ENCODE measurements at regions not wholly inside any gene's neighbourhood (a gene's known extent, or its start where the extent isn't known, plus 50 kb on each side); places are given as distances from the start of the nearest gene placed in this dataset.

DNA sequence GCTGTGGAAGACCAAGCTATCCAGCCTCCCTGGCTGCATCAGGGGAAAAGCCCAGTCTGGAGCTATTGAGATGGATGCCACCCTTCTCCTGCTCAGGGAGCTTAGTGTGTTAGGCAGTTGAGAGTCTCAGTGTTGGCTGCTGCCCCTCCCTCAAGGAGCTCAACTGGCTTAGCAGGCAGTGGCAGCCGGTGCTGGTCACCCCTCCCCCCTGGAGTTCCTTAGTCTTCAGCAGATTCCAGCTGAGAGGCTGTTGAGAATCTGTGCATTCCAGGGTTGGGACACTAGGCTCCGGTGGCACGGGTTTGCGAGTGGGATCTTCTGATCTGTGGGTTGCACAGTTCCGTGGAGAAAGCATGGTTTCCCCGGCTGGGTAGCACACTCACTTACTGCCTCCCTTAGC is 883.8 kb downstream of the NSUN3 start:
- no peaks in the 10 kb centered on the region for H3K4me1 ChIP-seq (ENCODE audit: low read depth)
- no peak overlapping the region for H3K27ac ChIP-seq
- H3K4me3 ChIP-seq, result no peak overlapping the region
- no peaks in the 10 kb centered on the region for H3K27me3 ChIP-seq
- no peak for DNase-seq (ENCODE audit: low read depth in 1 of 2, low spot score in 1 of 2)
- no peaks in the 10 kb centered on the region for H3K36me3 ChIP-seq
- TF ChIP-seq, protein P1, sequence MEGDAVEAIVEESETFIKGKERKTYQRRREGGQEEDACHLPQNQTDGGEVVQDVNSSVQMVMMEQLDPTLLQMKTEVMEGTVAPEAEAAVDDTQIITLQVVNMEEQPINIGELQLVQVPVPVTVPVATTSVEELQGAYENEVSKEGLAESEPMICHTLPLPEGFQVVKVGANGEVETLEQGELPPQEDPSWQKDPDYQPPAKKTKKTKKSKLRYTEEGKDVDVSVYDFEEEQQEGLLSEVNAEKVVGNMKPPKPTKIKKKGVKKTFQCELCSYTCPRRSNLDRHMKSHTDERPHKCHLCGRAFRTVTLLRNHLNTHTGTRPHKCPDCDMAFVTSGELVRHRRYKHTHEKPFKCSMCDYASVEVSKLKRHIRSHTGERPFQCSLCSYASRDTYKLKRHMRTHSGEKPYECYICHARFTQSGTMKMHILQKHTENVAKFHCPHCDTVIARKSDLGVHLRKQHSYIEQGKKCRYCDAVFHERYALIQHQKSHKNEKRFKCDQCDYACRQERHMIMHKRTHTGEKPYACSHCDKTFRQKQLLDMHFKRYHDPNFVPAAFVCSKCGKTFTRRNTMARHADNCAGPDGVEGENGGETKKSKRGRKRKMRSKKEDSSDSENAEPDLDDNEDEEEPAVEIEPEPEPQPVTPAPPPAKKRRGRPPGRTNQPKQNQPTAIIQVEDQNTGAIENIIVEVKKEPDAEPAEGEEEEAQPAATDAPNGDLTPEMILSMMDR (IDR thresholded peaks at IDR 0.05; ENCODE audit: low read depth, low read length), result no peak
- no peaks in the 10 kb centered on the region for H3K9me3 ChIP-seq (ENCODE audit: low read depth)

DNA sequence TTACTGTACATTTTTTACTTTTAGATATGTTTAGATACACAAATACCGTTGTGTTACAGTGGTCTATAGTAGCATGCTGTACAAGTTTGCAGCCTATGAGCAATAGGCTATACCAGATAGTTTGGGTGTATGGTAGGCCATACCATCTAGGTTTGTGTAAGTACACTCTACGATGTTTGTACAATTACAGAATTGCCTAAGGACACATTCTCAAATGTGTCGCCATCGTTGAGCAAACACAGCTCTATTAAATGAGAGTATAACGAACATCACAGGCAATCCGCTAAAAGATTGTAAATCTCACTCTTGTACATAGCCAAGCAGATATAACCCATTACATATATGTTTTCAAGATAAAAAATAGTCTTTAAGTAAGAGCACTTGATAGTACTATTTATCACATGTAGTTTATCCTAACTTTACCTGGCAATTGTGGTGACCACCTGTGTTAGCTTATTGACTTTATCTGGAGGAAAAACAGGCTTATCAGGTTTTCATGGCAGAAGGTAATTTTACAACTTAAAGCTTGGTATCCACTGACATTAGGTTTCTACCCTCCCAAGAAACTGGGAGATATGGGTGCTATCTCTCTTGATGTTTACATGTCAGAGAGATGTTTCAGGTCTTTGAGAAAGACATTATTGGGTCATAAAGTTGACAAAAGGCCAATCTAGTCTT is 898.7 kb downstream of the NSUN3 start:
- H3K4me3 ChIP-seq, result no peak overlapping the region
- no peaks in the 10 kb centered on the region for H3K9me3 ChIP-seq (ENCODE audit: low read depth)
- H3K36me3 ChIP-seq, result no peaks in the 10 kb centered on the region
- DNase-seq (ENCODE audit: low read depth in 1 of 2, low spot score in 1 of 2), result no peak
- H3K4me1 ChIP-seq (ENCODE audit: low read depth), result peaks cover 6% of the 10 kb centered on the region
- no peaks in the 10 kb centered on the region for H3K27me3 ChIP-seq
- TF ChIP-seq, protein P1 (IDR thresholded peaks at IDR 0.05; ENCODE audit: low read depth, low read length), result no peak
- H3K27ac ChIP-seq, result no peak overlapping the region

DNA sequence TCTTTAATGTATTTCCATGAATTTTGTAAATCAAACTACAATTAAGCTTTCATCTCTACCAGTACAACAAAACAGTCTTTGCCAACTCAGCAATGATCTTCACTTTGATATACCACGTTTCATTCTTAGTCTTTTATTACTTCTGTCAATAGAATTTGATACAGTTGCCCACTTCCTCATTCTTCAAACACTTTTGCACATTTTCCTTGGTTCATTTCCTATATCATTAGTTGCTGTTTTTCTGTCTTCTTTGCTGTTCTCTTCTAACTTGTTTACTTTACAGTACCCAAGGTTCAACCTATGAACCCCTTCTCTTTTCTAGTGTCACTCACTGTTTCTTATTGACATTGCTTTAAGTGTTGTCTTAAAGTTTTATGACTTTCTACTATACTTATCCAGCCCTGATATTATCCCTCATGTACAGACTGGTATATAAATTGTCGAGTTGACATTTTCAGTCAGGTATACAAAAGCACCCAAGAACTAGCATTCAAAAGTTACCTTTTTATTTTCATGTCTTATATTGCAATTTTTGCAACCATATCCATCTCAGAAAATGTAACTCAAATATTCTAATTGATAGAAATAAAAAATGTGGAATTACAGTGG is 903.1 kb downstream of the NSUN3 start:
- Histone ChIP-seq H3K27ac (no peak overlapping the region), H3K27me3 (no peaks in the 10 kb centered on the region)

DNA sequence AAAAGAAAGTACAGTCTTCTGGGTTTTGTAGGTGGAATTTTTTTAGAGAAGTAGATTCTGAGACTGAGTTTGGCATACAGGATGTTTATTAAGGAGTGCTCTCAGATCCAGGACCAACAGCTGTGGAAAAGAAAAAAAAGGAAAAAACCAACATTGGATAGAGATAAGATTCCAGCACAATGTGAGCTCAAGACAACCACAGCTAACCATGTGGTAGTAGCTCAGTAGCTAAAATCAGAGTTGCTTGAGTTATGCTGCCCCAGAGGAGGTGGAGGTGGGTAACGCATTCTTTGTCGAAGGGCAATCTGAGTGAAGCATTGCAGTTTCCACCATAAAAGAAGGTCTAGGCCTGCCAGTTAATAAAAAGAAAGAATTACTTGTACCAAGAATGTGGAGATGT is 904.3 kb downstream of the NSUN3 start:
- no peaks in the 10 kb centered on the region for H3K36me3 ChIP-seq
- H3K4me3 ChIP-seq, result no peak overlapping the region
- H3K4me1 ChIP-seq (ENCODE audit: low read depth), result peaks cover 6% of the 10 kb centered on the region
- DNase-seq (ENCODE audit: low read depth in 1 of 2, low spot score in 1 of 2), result no peak
- H3K27me3 ChIP-seq, result no peaks in the 10 kb centered on the region
- no peak overlapping the region for H3K27ac ChIP-seq
- TF ChIP-seq, protein P1 (IDR thresholded peaks at IDR 0.05; ENCODE audit: low read depth, low read length), result no peak
- no peaks in the 10 kb centered on the region for H3K9me3 ChIP-seq (ENCODE audit: low read depth)

More for the DNA sequence above, 903.1 kb downstream of the NSUN3 start:
- peaks cover 6% of the 10 kb centered on the region for H3K4me1 ChIP-seq (ENCODE audit: low read depth)
- TF ChIP-seq, protein P1 (IDR thresholded peaks at IDR 0.05; ENCODE audit: low read depth, low read length), result no peak
- no peak for DNase-seq (ENCODE audit: low read depth in 1 of 2, low spot score in 1 of 2)
- H3K36me3 ChIP-seq, result no peaks in the 10 kb centered on the region
- no peak overlapping the region for H3K4me3 ChIP-seq
- H3K9me3 ChIP-seq (ENCODE audit: low read depth), result no peaks in the 10 kb centered on the region

DNA sequence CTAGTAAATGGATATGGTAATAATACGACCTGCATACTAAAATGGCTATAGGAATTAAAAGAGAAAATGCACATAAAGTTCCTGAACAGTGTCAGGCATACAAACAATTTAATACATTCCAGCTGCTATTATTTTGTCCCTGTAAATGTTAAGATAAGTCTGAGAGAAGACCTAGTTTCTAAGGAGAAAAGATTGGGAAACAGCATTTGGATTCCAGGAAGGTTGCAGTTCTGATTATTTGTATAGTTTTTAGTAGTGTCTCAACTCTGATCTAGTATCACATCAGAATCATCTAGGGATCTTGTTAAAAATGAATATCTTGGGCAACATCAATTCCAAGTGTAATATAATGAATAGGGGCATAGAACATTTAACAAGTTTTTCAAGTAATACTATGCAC is 905.7 kb downstream of the NSUN3 start:
- no peaks in the 10 kb centered on the region for H3K36me3 ChIP-seq
- no peaks in the 10 kb centered on the region for H3K27me3 ChIP-seq
- H3K27ac ChIP-seq, result no peak overlapping the region
- peaks cover 6% of the 10 kb centered on the region for H3K4me1 ChIP-seq (ENCODE audit: low read depth)
- TF ChIP-seq, protein P1 (IDR thresholded peaks at IDR 0.05; ENCODE audit: low read depth, low read length), result no peak
- DNase-seq (ENCODE audit: low read depth in 1 of 2, low spot score in 1 of 2), result no peak
- H3K9me3 ChIP-seq (ENCODE audit: low read depth), result no peaks in the 10 kb centered on the region
- H3K4me3 ChIP-seq, result no peak overlapping the region

Measured in cardiac muscle cell (in vitro differentiated cells and primary cell).